Superior temporal gyrus (tissue), 1 donor: ENCODE measurements at regions not wholly inside any gene's neighbourhood (a gene's known extent, or its start where the extent isn't known, plus 50 kb on each side); places are given as distances from the start of the nearest gene placed in this dataset.

Experiments used
- DNase-seq: peaks from one replicate; pipeline ENCODE4 v3.0.0-alpha.2; 2016; ENCODE audit errors: extremely low spot score

DNA sequence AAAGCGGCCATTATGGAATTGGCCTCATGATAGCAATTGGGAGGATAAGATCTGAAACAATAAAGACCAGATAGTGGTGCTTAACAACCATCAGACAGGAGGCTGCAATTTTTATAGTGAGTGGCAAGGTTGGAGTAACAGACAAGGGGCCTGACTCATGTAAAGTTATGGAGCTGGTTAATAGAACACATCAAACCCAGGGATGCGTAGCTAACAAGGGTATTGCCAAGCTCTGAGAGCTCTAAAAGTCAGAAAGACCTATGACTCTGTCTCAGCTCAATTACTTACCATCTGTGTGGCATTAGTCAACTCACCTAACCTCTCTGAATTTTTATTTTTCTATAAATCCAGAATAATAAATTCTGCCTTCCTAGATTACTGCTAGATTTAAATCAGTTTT, 1731.5 kb upstream of the FLRT2 start:
- no peak for DNase-seq

DNA sequence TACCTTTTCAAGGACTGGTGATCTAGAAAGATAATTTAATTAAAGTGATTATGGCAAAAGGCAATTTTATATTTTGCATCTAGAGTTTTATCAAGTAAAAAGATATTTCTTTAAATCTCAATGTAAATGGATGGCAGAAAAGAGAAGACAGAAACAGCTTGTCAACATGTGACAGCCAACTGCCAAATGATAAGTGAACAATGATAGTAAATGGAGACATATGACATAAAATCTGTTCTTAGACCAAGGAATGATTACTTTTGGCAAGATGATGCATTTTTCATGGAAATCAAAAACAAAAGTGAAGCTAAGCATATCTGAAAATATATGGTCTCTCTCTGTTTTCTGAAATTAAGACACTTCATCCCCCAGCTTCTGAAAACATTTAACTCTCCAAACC, 1730.7 kb upstream of the FLRT2 start:
- no peak for DNase-seq

DNA sequence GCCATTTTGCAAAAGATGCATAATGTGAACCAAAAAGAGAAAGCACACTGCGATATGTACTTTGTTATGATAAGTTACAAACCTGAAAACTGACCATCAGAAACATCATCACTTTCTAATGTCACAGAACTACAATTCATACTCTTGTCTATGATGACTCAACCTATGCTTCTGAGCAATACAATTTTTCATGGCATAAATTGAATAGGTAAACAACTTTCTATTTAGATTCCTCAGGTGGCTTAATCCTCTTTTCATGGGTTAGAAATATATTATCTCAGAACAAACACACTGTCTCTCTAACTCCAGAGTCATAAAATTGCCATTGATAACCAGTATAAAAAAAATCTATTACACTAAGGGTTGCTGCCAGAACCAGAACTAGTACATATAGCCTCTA, 1715.0 kb upstream of the FLRT2 start:
- DNase-seq = no peak

DNA sequence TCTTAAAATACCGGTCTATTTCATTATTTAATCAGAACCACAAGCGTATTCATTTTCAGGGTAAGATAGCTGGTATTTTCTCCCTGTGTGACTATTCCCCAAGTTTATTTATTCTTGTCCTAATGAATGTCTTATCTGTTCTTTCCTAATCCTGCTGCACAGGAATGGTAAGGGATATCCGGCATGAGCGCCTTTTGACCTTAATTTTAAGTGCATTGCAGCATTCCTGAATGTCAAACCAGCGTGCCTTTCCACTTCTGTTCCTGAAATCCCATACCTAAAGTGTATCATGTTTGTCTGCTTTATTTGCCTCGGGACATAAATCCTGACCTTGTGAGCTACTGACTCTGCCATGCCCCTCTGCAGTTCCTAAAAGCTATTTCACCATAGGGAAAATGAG, 1713.2 kb upstream of the FLRT2 start:
- no peak for DNase-seq

DNA sequence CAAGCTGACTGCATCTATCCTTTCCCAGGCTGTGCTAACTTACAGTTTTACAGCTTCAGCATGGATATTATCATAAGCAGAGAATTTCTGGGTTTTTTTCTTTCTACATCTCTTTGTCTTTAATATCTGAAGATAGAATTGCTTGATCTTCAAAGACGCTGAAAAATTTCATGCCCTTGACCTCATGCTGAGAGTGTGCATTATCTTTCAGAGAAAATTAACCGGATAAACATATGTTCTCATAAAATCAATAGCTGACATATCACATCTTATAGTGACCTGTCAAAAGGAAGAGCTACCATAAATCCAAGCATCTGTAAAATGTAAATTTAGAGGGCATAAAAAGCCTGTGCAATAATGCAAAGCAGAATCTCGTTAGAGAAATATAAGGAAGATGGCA, 1704.1 kb upstream of the FLRT2 start:
- no peak for DNase-seq

DNA sequence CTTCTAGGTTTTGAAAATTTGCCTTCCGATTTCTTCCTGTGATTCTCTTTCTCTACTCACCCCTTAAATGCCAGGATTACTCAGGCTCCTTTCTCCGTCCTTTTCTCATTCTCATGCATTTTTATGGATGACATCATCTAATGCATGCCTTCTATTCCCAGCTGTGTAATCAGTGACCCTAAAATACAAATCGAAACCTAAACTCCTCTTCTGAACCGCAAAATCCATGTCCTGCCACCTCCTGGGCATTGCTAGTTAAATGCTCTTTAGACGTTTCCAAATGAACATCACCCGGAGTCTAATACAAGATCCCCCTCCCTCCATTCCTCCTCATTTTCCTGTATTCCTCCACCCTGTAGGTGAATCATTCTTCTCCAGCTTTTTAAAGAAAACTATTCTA, 1703.1 kb upstream of the FLRT2 start:
- DNase-seq = no peak

DNA sequence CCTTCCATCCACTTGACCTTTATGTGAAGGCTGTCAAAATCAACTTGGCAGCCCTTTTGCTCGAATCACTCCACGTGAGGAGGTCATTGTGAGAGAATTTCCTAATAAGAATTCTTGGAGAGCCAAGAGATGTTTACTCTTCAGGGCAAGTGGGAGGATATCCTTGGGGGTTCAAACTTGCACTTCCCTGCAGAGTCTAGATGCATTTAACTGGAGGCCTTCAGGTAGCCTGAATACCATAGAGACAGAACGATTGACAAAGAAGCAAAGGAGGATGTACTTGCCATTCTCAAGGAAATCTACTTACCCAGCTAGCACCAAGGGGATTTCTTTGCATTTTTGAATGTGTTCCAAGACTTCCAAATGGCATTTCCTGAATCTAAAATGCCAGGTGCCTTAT, 1702.6 kb upstream of the FLRT2 start:
- no peak for DNase-seq

DNA sequence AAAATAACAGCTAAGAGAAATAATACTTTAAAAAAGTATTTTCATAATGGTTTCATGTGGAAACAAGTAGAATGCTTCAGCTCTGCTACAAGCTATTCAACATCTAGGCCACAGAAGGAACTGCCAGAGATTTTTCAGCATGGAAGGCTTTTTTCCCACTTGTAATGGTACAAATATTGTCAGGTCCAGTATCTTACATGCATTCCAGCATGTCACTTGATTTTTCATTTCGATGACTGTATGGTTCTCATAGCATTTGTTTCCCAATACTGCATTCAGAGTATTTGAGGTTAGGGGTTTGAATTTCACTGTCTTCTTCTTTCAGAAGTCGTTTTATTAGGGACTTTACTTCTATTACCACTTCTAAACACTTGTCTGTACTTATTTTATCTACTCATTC, 1701.5 kb upstream of the FLRT2 start:
- no peak for DNase-seq

DNA sequence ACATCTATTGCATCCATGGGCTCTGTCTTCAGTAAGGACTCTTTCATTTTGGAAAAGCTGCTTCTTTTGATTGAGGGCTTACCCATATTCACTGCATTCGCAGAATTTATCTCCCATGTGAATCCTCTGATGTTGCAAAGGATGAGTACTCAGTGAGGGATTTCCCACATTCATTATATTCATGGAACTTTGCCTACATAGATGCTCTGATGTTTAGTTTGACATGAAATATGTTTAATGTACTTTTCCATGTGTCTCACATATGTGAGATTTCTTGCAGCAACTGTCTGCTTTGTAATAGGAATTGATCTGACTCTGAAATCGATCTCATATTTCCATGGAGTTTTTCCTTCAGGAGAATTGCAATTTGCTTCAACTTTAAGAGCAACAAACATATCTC, 1699.6 kb upstream of the FLRT2 start:
- DNase-seq = no peak

DNA sequence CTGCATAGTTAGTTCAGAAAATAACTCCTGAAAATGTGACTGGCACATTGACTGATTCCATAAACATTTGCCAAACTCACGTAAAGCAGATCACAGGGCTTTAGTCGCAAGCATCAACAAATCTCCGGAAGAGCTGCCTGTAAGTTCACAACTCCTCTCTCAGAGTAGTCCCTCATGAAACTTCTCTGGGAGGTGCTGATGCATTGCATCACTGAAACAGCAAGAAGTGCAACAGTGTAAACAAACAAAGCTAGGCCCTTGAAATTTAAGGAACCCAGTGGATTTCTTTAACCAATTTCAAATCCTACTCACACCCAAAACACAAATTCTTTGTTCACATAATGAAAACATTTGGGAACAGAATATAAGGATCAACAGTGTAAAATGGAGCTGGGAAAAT, 1691.7 kb upstream of the FLRT2 start:
- DNase-seq = no peak

DNA sequence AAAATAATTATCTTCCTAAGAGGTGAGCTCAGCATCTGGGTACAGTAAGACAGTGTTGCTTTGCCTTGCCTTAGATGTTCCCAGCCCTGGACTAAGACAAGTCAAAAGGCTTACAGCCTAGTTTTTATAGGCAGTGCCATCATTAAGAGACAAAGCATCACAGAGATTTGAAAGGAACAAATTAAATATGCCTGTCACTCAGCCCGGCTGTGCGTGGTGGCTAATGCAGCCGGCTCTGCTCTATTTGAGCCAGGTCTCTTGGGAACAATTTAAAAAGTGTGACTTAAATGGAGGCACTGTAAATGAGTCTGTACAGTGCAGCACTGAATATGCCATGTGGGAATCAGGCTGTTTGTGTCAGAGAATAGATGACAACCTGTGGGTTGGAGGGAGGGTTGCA, 1687.4 kb upstream of the FLRT2 start:
- DNase-seq = no peak

DNA sequence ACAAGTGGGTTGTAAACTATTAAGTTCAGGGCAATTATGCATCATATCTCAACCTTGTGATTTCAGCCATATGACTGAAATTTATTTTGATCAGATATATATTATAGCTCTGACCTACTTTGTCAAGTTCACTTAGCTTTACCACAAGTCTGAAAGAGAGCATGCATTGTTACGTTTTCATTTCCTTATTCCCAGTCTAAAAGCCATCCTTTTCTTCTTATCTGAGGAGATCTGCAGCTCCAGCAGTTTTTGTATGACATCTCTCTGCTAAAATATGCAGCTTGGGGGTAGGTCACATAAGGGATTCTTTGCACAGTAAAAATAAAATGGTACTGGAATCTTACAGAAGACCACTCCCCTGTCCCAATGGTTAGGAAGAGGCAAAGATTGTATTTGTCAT, 1682.8 kb upstream of the FLRT2 start:
- no peak for DNase-seq

DNA sequence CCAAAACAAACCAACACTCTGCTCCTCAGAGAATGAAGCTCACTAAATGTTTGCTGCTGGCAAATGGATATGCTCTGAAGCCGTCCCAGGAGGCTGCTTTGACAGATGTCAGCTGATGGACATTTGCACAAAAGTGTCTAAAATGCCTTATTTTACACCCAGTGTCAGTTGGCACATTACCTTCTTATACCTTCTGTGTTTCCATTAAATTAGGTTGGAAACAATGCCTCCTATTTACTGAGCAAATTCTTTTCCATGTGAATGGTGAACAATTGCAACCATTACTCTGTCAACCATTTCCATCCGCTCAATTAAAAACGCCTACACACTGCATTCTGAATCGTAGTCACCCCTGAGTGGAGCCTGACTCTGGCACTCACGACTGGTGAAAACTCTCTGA, 1679.9 kb upstream of the FLRT2 start:
- no peak for DNase-seq

DNA sequence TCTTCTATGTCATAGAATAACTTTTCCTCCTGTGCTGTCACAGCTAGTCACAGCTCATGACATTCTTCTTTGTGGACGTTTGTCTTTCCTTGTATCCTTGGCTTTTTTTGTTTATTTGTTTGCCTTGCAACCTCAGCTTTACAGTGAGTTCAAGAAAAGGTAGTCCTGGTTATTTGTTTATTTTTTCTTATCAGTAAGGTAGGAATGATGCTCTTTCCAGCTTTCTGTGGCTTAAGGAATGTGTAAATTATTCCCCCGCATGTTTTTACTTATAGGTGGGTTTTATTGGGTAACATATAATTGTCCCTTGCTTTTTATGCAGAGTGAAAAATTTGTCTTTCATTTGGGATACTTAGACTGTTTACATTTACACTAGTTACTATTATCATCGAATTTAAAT, 1673.6 kb upstream of the FLRT2 start:
- no peak for DNase-seq

DNA sequence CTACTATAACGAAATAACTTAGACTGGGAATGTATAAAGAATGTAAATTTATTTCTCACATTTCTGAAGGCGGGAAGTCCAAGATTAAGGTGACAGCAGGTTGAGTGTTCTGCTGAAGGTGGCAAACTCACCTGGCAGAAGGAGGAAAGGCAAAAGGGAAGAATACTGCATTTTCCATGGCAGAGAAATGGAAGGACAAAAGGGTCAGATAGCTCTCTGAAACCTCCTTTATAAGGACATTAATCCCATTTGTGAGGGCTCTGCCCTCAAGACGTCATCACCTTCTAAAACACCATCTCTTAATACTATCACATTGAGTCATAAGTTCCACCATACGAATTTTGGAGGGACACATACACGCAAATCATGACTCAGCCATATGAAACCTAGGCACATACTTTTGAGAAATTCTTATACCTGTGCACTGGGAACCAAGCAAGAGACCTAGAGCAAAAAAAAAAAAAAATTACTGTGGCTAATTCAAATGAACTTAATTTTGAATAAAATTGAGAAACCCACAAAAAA, 1669.3 kb upstream of the FLRT2 start:
- no peak for DNase-seq

DNA sequence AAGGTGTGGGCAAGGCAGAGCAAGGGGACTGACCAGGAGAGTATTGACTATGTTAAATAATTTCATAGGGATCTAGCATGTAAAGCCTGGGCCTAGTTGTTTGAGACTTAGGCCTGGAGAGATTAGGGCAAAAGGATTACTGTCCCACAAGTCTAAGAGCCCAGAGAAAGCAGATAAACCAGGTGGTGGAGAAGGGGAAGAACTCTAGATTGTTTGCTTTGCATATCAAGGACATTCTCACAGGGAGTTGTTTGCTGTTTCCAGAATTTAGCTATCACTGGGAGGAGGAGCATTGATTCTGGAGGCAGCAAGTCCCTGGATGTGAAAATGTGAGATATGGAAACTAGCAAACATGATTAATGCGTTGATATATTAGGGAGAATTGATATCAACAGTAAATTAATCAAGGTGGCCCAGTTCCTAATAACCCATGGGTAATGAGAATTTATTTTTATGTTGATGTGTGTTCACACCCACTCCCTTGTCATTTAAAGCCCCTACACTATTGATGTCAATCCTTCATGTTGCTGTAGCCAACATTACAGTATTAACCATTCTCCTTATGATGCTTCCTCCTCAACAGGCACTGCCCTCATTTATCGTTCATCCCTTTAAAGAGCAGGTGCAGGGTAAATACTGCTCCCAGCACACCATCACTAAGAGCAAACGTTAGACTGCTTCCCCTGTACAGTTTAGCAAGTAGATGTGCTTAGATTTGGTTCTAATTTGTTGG, 1666.7 kb upstream of the FLRT2 start:
- DNase-seq = no peak

DNA sequence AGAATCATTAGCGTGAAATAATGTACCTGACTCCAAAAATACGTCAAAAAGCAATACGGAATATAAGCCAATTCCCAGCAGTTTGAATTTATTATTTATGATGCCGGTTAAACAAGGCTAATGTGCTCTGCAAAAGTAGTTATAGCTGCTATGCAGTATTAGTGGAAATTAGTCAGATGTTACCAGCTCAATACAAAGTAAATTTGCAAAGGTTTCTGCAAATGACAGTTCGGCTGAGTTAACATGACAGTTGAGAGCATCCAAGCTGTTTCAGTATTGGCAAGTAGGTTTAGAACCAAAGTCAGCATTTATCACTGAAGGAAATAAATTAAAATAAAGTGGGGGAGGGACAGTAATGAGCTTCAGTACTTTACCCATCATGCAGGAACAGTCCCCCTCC, 1665.8 kb upstream of the FLRT2 start:
- no peak for DNase-seq

DNA sequence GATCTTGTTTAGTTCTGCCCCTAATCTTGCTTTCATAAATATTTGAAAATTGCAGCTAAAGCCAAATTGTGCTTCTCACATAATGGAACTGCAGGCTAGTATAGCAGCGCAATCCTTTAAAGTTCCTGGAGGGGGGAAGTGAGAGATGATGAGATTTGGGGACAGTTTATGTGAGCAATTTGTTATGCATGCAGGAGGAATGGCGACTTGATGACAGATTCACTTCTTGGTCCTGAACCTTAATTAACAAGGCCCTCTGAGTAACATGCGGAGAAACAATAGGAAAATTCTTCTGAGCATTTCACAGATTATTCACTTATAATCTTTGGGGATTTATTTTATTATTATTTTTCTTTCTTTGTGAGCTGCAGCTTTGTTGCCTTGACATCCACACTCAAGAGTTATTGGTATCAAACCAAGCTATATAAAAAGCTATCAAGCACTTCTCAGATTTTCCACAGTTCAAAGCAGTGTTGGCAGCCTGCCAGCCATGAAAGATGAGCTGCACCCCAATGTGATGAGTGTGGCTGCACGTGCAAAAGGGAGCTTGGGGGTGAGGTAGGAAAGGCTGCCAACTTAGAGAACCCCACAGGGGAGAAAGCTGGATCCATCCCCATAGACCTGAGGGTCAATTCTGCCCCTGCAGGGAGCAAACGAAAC, 1662.2 kb upstream of the FLRT2 start:
- no peak for DNase-seq

DNA sequence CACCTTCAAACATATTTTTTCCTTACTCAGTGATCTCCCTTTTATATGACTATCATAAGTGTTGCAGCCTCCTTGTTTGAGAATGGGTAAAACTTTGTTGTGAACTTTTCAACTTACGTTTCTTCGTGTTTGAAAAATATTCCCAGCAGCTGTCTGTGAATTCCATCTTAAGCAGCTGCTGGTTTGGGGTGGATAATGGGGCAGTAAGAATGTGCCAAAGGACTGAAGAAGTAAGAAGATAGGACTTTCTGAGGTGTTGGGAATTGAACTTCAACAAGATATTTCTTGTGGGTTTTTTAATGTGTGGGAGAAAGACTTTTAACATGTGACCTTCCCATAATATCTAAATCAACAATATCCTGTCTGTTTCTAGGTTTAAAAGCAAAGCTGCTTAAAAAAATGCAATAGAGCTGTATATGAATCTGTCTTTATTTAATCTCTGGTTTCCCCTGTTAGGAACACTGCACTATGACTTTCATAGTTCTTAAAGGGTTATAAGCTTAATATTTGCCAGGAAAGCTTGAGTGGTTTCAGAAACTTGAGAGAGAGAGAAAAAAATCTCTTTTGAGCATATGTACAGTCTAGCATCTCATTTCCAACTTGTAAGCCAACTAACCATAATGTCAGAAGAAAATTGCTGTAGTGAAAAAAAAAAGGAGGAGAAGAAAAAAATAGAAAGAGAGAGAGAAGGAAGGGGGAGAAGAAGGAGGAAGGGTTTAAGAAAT, 1659.2 kb upstream of the FLRT2 start:
- DNase-seq = no peak

DNA sequence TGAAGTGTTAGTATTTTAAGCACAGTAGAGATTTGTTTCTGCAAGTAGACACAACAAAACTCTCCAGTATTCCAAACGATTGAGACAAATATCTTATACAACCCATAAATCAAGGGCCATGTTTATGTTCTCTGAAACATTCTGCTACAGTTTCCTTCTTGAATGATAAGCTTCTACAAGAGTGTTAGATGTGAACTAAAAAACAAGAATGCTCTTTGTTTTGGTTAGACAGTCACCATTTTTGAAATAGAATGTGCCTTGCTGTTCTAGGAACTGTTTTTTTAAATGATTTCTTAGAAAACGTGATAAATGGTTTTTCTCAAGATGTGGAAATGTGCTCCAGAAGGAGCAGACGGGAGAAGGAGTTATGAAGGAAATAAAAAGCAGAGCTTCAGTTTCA, 1656.3 kb upstream of the FLRT2 start:
- DNase-seq = no peak

DNA sequence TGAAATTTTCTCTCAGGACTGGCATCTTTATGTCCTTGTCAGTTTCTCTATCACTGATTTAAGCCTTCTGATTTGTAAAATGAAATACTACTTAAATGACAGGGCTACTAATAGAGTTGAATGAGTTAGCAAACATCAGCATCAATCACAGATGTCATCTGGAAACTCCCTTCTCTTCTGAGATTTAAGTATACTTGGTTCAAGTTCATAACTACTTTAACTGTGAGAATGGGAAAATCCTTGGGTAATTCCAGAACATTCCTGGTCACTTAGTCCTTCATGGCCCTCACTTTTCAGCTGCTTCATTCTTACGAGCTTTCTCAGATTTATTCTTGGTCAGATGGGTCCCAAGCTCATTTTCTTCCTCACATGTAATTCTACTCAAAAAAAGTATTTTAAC, 1655.3 kb upstream of the FLRT2 start:
- DNase-seq = no peak

DNA sequence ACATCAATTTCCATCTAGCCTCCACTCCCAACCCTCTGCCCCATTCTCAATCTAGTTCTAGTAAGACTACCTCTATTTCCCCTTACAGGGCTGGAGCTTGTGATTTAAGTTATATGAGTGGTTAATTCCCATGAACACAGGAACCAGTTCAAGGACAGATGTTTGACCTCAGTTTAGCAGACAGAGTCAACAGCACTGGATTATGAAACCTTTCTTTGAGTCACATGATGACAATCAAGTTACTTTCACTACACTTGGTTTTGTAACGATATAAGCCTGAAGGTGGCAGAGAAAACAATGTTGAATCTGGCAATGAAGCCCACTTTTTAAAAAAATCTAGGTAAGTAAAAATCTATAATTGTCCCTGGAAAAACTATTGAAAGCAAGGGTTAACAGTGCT, 1646.2 kb upstream of the FLRT2 start:
- DNase-seq = no peak

DNA sequence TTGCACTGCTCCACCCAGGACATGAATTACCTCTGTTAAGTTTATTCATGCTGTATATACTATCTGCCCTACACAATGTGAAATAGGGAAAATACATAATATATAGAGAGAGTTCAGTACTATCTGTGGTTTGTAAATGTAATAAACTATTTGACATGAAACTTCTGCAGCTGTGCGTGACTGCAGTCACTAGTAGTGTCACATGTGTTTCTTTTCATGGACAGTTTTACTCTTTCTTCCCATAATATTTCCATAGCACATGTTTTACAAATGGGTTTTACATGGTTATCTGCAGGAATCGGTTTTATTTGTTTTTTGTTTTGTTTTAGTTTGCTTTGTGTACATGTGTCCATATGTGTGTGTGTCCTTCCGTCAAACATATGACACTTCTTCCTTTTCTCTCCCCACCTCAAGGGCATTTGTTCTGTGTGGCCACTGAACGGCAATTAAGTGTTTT, 1644.1 kb upstream of the FLRT2 start:
- DNase-seq = no peak
